Cardiac fibroblast (primary cell): ENCODE measurements at regions not wholly inside any gene's neighbourhood (a gene's known extent, or its start where the extent isn't known, plus 50 kb on each side); places are given as distances from the start of the nearest gene placed in this dataset.
A peak's percentile ranks its signal among the peaks of the same experiment; 100 is the strongest.

Experiments used
- DNase-seq, 2 donors: peaks; one replicate each; pipeline versions ENCODE4 v3.0.0 to v3.0.0-alpha.2; 2010; ENCODE audit warnings: low read depth in 2 of 2
- H3K4me3 ChIP-seq, 2 donors: replicated peaks in 1 of 2; 1 replicate in 1 of 2; 2 replicates in 1 of 2; pipeline ENCODE4 v1.5.1; 2011; ENCODE audit warnings: low read depth in 2 of 2, low read length in 2 of 2, mild to moderate bottlenecking in 2 of 2, moderate library complexity in 1 of 2
- TF ChIP-seq, protein P1 (sequence below): IDR thresholded peaks from one replicate; pipeline ENCODE4 v1.5.1; 2011; ENCODE audit warnings: low read depth, mild to moderate bottlenecking, low read length, inconsistent platforms

DNA sequence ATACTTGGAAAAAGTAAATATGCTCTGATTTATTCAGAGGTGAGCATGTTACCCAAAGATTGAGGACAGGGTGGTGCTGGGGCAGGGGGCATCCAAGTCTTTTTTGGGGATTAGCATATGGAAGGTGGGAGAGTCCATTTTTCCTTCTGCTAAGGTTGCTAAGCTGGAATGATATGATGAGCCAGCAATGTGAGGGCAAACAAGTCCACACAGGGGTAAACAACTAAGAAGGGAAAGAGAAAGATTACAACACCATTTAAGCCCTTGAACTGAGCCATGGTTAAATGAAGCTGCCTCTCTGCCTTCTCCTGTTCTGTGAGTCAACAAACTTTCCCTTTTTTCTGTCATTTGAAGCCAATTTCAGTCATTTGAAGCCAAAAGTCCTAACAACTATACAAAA, 89.0 kb downstream of the RPL22L1 start:
- no peak overlapping the region for H3K4me3 ChIP-seq
- peak; percentile 41 to 45 for DNase-seq
- TF ChIP-seq, protein P1, sequence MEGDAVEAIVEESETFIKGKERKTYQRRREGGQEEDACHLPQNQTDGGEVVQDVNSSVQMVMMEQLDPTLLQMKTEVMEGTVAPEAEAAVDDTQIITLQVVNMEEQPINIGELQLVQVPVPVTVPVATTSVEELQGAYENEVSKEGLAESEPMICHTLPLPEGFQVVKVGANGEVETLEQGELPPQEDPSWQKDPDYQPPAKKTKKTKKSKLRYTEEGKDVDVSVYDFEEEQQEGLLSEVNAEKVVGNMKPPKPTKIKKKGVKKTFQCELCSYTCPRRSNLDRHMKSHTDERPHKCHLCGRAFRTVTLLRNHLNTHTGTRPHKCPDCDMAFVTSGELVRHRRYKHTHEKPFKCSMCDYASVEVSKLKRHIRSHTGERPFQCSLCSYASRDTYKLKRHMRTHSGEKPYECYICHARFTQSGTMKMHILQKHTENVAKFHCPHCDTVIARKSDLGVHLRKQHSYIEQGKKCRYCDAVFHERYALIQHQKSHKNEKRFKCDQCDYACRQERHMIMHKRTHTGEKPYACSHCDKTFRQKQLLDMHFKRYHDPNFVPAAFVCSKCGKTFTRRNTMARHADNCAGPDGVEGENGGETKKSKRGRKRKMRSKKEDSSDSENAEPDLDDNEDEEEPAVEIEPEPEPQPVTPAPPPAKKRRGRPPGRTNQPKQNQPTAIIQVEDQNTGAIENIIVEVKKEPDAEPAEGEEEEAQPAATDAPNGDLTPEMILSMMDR = no peak

DNA sequence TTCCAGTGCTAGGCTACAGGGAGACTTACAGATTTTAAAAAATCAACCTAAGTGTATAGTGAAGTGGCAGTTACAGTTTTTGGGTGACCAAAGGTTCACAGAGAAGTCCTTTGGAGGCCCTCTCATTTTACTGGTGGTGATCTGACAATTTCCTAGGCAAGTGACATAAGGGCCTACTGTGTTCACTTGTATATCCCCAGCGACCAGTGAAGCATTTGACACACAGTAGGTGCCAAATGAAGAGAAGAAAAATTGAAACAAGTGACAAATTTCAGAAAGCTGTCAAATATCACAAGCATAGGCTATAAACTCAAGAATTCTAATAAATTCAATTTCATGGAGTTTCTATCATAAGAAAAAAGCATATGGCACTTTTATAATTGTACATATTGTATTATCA, 89.5 kb downstream of the RPL22L1 start:
- TF ChIP-seq, protein P1 = no peak
- no peak for DNase-seq
- H3K4me3 ChIP-seq = no peak overlapping the region

DNA sequence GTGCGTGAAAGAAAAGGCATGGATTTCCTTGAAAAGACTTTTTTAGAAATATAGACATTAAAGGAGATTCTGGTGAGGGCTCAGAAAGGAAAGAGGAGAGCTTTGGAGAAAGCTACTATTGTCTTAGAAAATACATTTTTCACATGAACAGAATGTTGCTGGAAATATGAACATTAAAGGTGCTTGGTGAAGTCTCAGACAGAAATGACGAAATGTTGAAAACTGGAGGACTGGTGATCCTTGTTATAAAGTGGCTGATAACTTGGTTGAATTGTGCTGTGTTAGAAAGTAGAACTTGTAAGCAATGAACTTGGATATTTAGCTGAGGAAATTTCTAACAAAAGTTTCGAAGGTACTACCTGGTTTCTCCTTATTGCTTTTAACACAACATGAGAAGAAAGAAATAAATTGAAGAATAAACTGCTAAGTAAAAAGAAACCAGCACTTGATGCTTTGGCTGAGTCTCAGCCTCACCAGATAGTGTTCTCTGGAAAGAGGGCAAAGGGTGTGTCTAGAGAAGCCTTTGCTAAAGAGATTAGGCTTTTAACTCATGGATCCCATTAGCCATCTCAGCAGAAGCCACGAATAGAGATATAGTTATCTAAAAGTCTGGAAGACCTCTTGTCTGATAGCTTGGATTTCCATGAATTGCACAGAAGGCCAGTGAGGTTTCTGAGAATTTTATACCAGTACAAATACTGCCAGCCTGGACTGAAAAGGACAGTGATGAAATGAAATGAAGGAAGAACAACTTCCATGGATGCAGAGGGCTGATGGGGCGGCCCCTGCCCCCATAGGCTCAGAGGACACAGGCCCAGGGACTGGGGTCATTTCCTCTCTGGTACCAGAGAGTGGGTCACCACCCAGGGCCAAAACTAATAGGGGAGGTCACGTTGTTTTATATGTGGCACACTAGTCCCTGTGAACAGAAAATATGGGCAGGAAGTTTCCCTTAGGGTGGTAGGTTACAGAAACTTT, 91.5 kb downstream of the RPL22L1 start:
- TF ChIP-seq, protein P1 = no peak
- no peak for DNase-seq
- no peak overlapping the region for H3K4me3 ChIP-seq

DNA sequence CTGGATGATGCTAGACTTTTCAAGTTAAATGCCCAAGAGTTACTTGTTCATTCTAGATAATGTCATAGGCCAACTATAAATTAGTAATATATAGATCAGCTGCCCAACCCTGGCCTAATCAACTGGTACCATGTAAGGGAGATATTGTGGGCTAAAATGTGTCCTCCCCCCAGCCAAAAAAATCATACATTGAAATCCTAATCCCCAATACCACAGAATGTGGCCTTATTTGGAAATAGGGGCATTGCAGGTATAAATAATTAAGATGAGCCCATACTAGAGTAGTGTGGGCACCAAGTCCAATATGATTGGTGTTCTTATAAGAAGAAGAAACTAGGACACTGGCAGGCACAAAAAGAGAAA, 92.5 kb downstream of the RPL22L1 start:
- no peak for DNase-seq
- H3K4me3 ChIP-seq = no peak overlapping the region
- TF ChIP-seq, protein P1 = no peak

DNA sequence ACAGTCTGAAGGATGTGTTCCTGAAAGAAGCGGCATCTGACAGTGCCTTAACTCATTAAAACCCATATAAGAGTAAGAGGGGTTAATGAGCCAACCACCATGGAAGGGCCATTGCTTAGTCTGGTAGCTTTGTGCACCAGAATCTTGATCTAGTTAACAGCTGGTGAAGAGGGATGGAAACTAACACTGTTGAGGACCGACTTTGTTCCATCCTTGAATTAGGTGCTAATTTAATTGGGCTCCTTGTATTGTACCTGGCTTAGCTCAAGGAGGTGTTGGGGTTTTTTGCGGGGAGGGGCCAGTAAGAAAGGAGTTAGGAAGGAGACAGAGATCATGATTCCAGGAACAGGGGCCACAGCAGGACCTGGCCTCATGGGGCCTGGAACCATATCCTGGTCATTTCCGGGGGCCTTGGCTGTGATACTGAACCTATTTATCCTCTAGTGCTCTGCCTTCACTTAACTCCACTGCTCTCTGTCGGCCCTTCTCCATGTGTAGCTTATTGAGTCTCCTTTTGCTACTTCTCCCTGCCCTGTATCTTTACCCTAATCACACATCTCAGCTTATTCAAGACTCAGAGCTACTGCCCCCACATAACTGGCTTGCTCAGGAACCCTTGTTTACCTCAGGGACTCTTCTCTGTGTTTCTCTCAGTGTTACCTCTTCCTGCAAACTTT, 93.0 kb downstream of the RPL22L1 start:
- no peak for DNase-seq
- TF ChIP-seq, protein P1 = no peak
- no peak overlapping the region for H3K4me3 ChIP-seq

DNA sequence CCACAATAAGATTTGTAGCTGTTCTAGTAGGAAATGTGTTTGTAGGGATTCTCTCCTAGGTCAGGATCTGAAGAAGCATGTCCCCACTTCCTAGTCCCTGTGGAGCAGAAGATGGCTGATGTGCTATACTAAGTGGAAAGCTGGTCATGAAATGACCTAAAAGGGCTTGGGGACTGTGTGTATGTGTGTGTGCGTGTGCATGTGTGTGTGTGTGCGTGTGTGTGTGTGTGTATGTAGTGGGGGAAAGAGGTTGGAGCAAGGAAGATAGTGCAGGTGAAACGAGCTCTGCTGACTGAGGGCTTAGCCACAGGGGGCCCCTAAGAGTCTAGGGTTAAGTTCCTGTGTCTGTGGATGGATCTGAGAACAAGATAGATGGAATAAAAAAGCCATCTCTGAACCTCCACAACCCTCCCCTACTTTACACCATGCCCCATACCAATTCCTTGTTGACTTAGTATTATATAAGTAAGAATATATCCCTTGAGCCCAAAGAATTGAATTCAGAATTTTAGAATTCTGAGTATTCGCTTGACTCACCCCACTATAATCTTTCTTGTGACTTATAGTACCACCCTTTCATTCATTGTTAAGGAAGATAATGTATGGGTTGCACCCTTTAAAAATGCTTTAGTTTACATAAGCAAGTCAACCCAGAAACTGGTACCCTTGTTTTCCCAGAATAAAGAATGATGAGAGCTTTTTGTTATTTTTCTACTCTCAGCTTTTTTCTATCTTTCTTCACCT, 96.1 kb downstream of the RPL22L1 start:
- H3K4me3 ChIP-seq = no peak overlapping the region
- TF ChIP-seq, protein P1 = no peak
- no peak for DNase-seq
